Natural killer cell treated with Interleukin-12 subunit alpha and Interleukin-12 subunit beta and Interleukin-15 and Interleukin-18, amount 100 ng/mL, for 72 hours (primary cell): ENCODE measurements at regions not wholly inside any gene's neighbourhood (a gene's known extent, or its start where the extent isn't known, plus 50 kb on each side); places are given as distances from the start of the nearest gene placed in this dataset.
A peak's percentile ranks its signal among the peaks of the same experiment; 100 is the strongest.

Source experiments
- ATAC-seq, 2 donors: fragments of 150-1000 bp; cut with Tn5 transposase in 1 of 2; sonication (Bioruptor Pico), chemical (Tn5 transposase) in 1 of 2; 2 replicates each; pipeline ENCODE4 v1.10.0; 2021
- DNase-seq: peaks from one replicate; pipeline ENCODE4 v3.0.0; 2022; ENCODE audit warnings: low spot score
- H3K27ac Mint-ChIP-seq, 2 donors: 1 replicate in 1 of 2; 2 replicates in 1 of 2; pipeline ENCODE4 v1.8.0; 2022; ENCODE audit warnings: mixed read lengths in 2 of 2, mild to moderate bottlenecking in 1 of 2, moderate library complexity in 1 of 2
- H3K27me3 Mint-ChIP-seq, 2 donors: 1 replicate in 1 of 2; 2 replicates in 1 of 2; pipeline ENCODE4 v1.8.0; 2022; ENCODE audit warnings: mixed read lengths in 2 of 2
- H3K36me3 Mint-ChIP-seq: one replicate; pipeline ENCODE4 v1.8.0; 2022; ENCODE audit warnings: mixed read lengths
- H3K4me1 Mint-ChIP-seq, 2 donors: 1 replicate in 1 of 2; 2 replicates in 1 of 2; pipeline ENCODE4 v1.8.0; 2022; ENCODE audit warnings: low read depth in 2 of 2, mixed read lengths in 2 of 2, mild to moderate bottlenecking in 1 of 2
- H3K4me3 Mint-ChIP-seq: one replicate; pipeline ENCODE4 v1.8.0; 2022; ENCODE audit warnings: mixed read lengths
- H3K9me3 Mint-ChIP-seq: 2 replicates; pipeline ENCODE4 v1.8.0; 2022; ENCODE audit warnings: mixed read lengths

DNA sequence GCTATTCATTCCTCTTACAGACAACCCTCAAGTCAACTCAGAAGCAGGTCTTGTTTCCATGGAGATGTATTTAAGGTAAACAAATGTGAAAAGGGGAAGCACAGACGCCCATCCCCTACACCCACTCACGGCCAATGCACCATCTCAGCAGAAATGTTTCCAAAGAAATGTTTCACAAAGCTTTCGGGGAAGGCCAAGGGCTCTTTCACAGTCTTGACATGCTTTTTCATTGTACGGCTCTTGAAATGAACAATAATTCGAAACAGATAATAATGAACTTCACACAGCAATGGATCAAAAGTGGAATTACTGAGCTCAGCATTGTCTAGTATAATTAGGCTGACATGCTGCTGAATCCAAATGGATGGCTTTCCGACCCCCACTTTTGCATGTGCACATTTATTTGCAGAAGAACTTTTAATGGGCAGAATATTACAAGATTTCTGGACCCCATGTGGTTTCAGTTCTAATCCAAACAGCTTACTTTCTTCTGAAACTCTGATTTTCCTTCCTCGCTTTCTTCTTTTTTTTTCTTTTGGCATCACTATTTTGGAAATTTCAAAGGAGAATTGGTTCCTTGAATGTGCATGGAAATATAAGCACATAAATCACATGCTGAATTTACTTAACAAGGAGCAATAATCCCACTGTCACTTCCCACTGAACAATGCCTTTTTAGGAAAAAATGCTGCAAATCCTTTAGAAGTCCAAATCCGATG is 160.9 kb downstream of the SMIM20 start:
- DNase-seq (peak; percentile 81), ATAC-seq (peak; percentile 55 to 58)
- peaks cover 63 to 74% of the 10 kb centered on the region in 2 donors for H3K4me1 Mint-ChIP-seq
- peaks cover 48% of the 10 kb centered on the region for H3K36me3 Mint-ChIP-seq
- H3K9me3 Mint-ChIP-seq = peaks cover 11% of the 10 kb centered on the region
- H3K27ac Mint-ChIP-seq = peak overlapping the region; percentile 98
- H3K27me3 Mint-ChIP-seq = no peaks in the 10 kb centered on the region
- peak overlapping the region; percentile 79 for H3K4me3 Mint-ChIP-seq

DNA sequence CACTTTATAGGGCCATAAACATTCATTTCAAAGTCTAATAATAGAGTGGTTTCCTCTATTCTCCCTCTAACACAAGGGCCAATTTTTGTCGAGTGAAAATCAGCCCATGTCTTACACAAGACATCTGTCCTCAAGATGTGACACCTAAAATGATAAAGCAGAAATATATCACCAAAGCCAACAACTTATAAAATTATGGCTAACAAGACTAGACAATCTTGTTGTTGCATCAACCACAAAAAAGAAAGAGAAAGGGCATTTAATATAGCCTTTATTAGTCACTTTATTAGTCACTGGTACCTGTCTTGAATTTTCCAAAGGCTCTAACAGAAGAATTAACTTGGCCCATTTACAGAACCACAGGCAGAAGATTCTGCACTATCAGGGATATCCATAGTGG is 161.6 kb downstream of the SMIM20 start:
- H3K4me1 Mint-ChIP-seq = peaks cover 68 to 75% of the 10 kb centered on the region in 2 donors
- ATAC-seq = peak; percentile 44 to 62
- H3K27ac Mint-ChIP-seq = peak overlapping the region; percentile 98
- peaks cover 0 to 1% of the 10 kb centered on the region in 2 donors for H3K27me3 Mint-ChIP-seq
- H3K9me3 Mint-ChIP-seq = peaks cover 13% of the 10 kb centered on the region
- H3K4me3 Mint-ChIP-seq = peak overlapping the region; percentile 79
- no peak for DNase-seq
- H3K36me3 Mint-ChIP-seq = peaks cover 51% of the 10 kb centered on the region

DNA sequence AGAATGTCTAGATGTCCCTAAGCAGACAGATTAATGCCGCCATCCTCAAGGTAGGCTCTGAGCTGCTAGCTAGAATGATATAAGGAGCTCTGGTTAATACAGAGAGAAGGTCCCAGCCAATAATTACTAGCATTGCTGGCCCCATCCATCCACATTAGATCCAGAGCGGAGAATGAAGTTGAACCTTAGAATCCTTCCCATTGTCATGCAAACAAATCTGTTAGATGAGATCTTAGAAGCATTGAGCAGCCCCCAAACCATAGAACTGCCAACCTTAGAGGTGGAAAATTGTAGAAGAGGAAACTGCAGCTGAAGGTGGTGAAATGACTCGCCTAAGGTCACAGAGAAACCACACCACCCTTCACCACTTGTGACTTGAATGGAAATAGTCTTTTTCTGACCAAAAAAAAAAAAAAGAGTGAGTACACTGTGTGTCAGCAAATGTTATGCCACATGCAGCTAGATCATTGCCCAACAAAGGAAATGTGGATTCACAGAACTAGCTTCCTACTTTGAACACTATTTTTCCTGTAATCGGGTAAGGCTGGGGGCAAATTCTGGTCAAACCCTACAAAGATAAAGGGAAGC is 162.1 kb downstream of the SMIM20 start:
- Mint-ChIP-seq H3K4me1 (peaks cover 72 to 75% of the 10 kb centered on the region in 2 donors), H3K4me3 (peak overlapping the region; percentile 79), H3K27me3 (peaks cover 0 to 6% of the 10 kb centered on the region in 2 donors), H3K36me3 (peaks cover 51% of the 10 kb centered on the region), H3K27ac (peak overlapping the region; percentile 98), H3K9me3 (peaks cover 17% of the 10 kb centered on the region)
- DNase-seq = peak; percentile 85
- ATAC-seq = peak; percentile 75 to 88

DNA sequence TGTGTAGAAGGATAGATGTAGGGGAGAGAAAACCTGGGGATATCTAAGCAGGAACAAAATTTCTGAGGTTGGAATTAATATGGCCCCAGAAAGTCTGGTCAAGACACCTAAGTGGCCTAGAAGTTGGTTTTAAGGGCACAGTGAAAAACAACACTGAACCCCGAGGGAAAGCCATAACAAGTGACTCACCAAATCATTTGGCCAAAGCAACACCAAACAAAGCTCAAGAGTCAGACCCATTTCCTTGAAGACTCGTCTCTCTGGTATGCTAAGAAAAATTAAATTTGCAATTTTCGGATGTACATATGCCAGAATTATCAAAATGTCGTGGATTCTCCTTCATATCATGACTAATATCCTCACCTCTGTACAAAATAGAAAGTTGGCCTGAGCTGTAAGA is 162.9 kb downstream of the SMIM20 start:
- Mint-ChIP-seq H3K4me1 (peaks cover 72 to 76% of the 10 kb centered on the region in 2 donors), H3K36me3 (peaks cover 46% of the 10 kb centered on the region), H3K4me3 (peak overlapping the region; percentile 79), H3K27ac (peak overlapping the region; percentile 98), H3K27me3 (peaks cover 0 to 6% of the 10 kb centered on the region in 2 donors), H3K9me3 (peaks cover 17% of the 10 kb centered on the region)
- ATAC-seq (peak; percentile 41 to 60), DNase-seq (no peak)

DNA sequence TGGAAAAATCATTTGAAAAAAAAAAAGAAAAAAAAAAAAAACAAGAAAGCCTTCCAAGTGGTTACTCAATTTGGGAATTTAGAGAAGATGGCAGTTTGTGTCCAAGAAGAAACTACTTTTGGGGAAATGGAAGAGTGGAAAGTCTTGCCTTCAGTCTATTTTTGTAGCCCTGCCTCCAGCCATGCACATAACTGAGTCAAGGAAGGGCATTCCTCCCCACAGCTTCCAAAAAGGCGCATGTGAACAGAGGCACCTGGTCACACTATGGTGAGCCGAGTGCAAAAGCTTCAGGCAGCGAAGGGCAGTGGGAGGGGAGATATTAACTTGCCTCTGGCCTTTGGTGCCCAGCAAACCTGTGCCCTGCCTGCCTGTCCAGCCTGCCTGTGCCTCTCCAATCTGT is 163.7 kb downstream of the SMIM20 start:
- peaks cover 75 to 79% of the 10 kb centered on the region in 2 donors for H3K4me1 Mint-ChIP-seq
- peak overlapping the region; percentile 98 for H3K27ac Mint-ChIP-seq
- peaks cover 17% of the 10 kb centered on the region for H3K9me3 Mint-ChIP-seq
- DNase-seq (no peak), ATAC-seq (no peak)
- peak overlapping the region; percentile 79 for H3K4me3 Mint-ChIP-seq
- peaks cover 0 to 6% of the 10 kb centered on the region in 2 donors for H3K27me3 Mint-ChIP-seq
- peaks cover 43% of the 10 kb centered on the region for H3K36me3 Mint-ChIP-seq

DNA sequence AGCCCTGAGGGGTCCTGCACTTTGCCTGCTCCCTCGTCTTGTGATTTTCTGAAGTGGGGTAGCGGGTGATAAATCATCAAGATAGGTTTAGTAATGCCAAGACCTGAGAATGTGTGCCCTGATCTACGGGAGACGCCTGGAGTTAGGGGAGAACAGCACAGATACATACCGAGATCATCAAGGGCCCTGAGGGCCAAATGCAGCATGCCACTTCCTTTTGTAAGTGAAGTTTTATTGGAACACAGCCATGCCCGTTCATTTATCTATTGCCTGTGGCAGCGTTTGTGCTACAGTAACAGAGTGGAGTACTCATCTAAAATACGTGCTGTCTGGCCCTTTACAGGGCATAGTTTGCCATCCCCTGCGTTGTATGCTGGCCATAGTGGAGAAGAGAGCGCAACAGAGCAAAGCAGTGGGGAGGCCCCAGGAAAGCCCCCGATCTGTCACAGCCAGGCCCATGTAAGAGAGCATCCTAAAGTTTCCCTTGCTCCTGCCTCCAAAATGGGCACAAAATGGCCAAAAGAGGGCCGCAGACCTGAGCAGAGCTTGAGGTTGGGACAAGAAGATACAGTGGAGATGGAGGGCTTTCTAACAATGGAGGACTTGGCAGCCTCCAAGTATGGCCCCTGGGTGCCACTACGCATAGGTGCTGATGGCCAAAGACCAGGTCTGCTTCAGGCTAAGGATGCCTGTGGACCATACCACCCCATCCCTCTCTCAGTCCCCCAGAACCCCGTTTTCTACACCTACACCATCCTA is 167.0 kb downstream of the SMIM20 start:
- Mint-ChIP-seq H3K9me3 (peaks cover 14% of the 10 kb centered on the region), H3K36me3 (peaks cover 37% of the 10 kb centered on the region), H3K4me1 (peaks cover 70 to 82% of the 10 kb centered on the region in 2 donors), H3K4me3 (peak overlapping the region; percentile 55), H3K27ac (peak overlapping the region; percentile 91 to 98), H3K27me3 (peaks cover 0 to 12% of the 10 kb centered on the region in 2 donors)
- DNase-seq = no peak
- ATAC-seq = peak; percentile 16 to 29

DNA sequence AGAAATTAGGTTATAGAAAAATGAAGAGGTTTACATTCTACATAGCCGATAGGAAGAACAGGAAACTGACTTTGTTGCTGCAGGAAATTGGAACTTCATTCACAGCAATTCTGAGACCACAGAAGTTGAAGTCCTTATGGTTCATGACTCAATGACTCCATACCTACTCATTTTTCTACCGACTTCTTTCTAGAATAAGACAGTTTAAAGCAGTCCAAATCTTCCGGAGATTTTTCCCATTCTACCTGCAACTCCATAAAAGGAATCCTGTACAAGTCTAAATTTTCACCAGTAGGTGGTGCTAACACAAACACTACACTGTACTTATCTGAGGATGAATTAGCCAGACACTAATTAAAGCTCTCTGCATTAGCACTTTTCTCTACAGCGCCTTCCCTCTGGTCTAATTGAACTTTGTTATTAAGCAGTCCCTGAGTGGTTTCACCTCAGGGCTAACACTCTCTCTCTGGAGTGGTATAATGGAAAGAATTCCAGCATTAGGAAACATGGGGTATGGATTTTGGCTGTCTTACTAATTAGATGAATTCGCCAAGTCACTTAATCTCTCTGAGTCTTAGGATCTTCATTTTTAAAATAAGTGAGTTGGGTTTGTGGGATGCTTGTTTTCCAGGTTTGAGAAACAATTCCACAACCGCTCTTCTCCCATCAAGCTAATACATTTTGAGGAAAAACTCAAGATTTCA is 167.9 kb downstream of the SMIM20 start:
- peak overlapping the region; percentile 55 for H3K4me3 Mint-ChIP-seq
- peaks cover 9% of the 10 kb centered on the region for H3K9me3 Mint-ChIP-seq
- H3K4me1 Mint-ChIP-seq = peaks cover 61 to 79% of the 10 kb centered on the region in 2 donors
- DNase-seq = no peak
- peak overlapping the region; percentile 91 to 98 for H3K27ac Mint-ChIP-seq
- peak; percentile 56 to 65 for ATAC-seq
- peaks cover 0 to 12% of the 10 kb centered on the region in 2 donors for H3K27me3 Mint-ChIP-seq
- H3K36me3 Mint-ChIP-seq = peaks cover 29% of the 10 kb centered on the region

DNA sequence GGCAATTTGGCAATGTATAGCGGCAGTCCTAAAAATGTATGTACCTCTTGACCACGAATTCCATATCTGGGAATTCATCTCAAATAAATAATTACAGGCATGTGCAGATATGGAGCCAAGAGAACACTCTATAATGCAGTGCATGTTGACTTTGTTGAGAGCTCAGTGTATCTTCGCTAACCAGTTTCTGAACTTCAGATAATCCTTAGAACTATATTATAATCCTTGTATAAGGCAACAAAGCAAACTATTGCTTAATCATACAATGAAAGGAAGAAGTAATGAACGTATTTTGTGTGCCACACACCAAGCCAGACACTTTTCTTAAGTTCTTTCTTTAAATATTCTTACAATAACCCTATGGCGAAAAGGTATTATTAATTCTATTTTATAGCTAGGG is 168.5 kb downstream of the SMIM20 start:
- Mint-ChIP-seq H3K27me3 (peaks cover 0 to 12% of the 10 kb centered on the region in 2 donors), H3K4me3 (peak overlapping the region; percentile 55)

DNA sequence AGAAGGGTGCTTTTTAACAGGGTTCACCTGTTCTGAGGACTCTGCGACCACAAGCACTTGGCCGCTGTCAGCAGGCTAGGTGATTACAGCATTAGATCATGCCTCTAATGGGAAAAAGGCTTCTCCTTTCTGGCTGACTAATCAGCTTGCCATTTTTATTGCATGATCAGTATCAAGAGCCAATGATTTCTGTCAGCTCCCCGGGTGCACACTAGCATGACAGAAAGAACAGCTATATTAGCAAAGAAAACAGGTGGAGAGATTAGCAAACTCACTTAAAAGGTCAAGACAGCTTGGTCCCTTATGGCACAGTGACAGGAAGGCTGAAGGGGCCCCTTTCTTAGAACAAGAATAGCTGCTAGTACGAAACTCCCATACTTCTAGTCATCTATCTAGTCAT is 170.0 kb downstream of the SMIM20 start:
- peak in 1 of 2 donors; percentile 17 for ATAC-seq

More for the DNA sequence above, 168.5 kb downstream of the SMIM20 start:
- H3K27ac Mint-ChIP-seq = peak overlapping the region; percentile 91 to 98
- H3K4me1 Mint-ChIP-seq = peaks cover 58 to 73% of the 10 kb centered on the region in 2 donors
- DNase-seq (no peak), ATAC-seq (no peak)
- H3K36me3 Mint-ChIP-seq = peaks cover 23% of the 10 kb centered on the region
- H3K9me3 Mint-ChIP-seq = peaks cover 9% of the 10 kb centered on the region

DNA sequence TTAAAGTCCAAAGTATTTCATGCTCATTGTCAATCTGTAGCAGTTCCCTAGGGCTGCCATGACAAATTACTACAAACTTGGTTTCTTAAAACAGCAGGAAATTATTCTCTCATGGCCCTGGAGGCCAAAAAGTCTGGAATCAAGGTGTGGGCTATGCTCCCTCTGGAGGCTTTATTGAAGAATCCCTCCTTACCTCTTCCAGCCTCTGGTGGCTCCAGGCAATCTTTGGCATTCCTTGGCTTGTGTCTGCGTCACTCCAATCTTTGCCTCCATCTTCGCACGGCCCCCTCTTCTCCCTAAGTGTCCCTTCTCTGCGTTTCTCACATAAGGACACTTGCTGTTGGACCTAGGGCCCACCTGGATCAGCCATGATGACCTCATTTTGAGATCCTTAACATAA is 170.4 kb downstream of the SMIM20 start:
- Mint-ChIP-seq H3K36me3 (peaks cover 14% of the 10 kb centered on the region), H3K27ac (peak overlapping the region; percentile 91 to 98), H3K4me3 (peak overlapping the region; percentile 31), H3K9me3 (peaks cover 6% of the 10 kb centered on the region), H3K27me3 (peaks cover 0 to 12% of the 10 kb centered on the region in 2 donors), H3K4me1 (peaks cover 67 to 78% of the 10 kb centered on the region in 2 donors)
- DNase-seq (no peak), ATAC-seq (no peak)

More for the DNA sequence above, 170.0 kb downstream of the SMIM20 start:
- Mint-ChIP-seq H3K4me3 (peak overlapping the region; percentile 31), H3K9me3 (peaks cover 6% of the 10 kb centered on the region), H3K4me1 (peaks cover 64 to 76% of the 10 kb centered on the region in 2 donors), H3K27me3 (peaks cover 0 to 12% of the 10 kb centered on the region in 2 donors), H3K36me3 (peaks cover 14% of the 10 kb centered on the region), H3K27ac (peak overlapping the region; percentile 91 to 98)
- no peak for DNase-seq

DNA sequence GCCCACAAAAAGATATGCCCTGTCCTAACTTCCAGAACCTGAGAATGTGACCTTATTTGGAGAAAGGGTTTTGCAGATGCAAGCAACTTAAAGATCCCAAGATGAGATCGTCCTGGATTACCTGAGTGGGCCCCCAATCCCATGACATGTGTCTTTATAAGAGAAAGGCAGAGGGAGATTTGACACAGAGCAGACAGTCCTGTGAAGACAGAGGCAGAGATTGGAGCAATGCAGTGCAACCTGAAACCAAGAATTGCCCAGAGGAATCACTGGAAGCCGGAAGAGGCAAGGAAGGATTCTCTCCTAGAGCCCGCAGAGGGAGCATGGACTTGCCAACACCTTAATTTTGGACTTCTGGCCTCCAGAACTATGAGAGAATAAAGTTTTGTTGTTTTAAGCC is 171.5 kb downstream of the SMIM20 start:
- H3K4me1 Mint-ChIP-seq = peaks cover 70 to 80% of the 10 kb centered on the region in 2 donors
- peaks cover 21% of the 10 kb centered on the region for H3K36me3 Mint-ChIP-seq
- no peak for DNase-seq
- peaks cover under 1 to 12% of the 10 kb centered on the region in 2 donors for H3K27me3 Mint-ChIP-seq
- no peak for ATAC-seq
- H3K9me3 Mint-ChIP-seq = peaks cover 11% of the 10 kb centered on the region
- peak overlapping the region; percentile 91 to 98 for H3K27ac Mint-ChIP-seq
- peak overlapping the region; percentile 67 for H3K4me3 Mint-ChIP-seq

DNA sequence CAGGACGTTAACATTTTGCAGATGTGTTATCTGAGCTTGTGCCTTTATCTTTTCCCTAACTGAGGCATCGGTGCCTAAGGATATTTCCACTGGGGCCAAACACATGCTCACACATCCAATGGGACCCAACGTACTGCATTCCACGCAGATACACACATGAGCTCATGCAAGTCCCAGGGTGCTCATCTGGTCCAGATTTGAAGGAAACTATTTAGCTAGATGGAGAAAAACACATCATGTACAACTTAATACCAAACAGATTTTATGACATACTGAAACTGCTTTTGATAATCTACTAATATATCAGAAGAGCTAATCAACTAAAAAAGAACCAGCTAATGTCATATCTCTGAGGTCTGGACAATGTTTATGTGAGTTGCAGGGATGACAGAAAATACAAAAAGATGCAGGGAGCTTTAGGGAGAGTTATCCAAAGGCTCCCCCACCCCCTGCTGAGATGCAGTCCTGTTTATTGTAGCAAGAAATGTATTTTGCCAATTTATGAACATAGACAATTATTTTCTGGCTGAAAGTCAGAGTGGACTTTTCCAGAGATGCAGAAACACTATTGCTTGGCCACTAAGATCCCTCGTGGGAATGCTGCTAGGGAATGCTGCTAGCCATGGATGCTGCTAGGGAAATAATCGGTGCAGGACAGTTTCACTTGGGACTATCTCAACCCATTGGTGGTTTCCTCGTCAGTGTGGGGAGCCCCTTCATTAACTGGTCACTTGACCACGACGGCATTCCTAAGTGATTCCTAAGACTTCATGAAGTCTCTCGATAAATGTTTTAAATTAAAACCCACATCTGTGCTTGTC is 172.8 kb downstream of the SMIM20 start:
- H3K9me3 Mint-ChIP-seq = peaks cover 9% of the 10 kb centered on the region
- H3K27ac Mint-ChIP-seq = peak overlapping the region; percentile 91 to 98
- H3K4me3 Mint-ChIP-seq = no peak overlapping the region
- no peak for ATAC-seq
- H3K36me3 Mint-ChIP-seq = peaks cover 25% of the 10 kb centered on the region
- H3K4me1 Mint-ChIP-seq = peaks cover 63 to 67% of the 10 kb centered on the region in 2 donors
- H3K27me3 Mint-ChIP-seq = peaks cover 2 to 7% of the 10 kb centered on the region in 2 donors
- no peak for DNase-seq
